SIG-M5 (cell line): ENCODE measurements at regions not wholly inside any gene's neighbourhood (a gene's known extent, or its start where the extent isn't known, plus 50 kb on each side); places are given as distances from the start of the nearest gene placed in this dataset.
"Not testable (repeated sequence)": the region's sequence is repeated elsewhere in the genome, so short reads cannot be mapped to it uniquely, and the experiment has no call there.

Source experiments
- DNase-seq: peaks from one replicate; lab custom pipeline; 2025; lab: John Stamatoyannopoulos, UW

DNA sequence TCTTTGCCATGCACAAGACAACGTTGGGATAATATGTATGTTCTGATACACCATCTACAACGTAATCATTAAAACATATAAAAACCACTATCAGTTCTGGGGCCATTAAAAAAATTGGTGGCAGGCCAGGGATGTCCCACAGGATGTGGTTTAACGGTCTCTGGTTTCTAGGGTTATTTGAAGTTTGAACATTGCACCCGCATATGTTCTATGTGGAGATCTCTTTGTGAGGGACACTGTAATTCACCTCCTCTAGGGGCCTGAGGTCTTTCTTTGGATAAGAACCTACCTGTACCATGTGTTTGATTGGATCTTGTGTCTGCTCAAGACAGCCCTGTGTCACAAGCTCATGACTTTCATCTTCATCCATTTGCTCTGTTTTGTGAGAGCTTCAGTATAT lies 73.2 kb downstream of the GGTLC2 start:
- DNase-seq = no peak

GRCh38 chr22:22720201-22720723 lies 75.8 kb downstream of the GGTLC2 start:
- peak; percentile 20 for DNase-seq

GRCh38 chr22:22720724-22721261 lies 76.4 kb downstream of the GGTLC2 start:
- no peak for DNase-seq

DNA sequence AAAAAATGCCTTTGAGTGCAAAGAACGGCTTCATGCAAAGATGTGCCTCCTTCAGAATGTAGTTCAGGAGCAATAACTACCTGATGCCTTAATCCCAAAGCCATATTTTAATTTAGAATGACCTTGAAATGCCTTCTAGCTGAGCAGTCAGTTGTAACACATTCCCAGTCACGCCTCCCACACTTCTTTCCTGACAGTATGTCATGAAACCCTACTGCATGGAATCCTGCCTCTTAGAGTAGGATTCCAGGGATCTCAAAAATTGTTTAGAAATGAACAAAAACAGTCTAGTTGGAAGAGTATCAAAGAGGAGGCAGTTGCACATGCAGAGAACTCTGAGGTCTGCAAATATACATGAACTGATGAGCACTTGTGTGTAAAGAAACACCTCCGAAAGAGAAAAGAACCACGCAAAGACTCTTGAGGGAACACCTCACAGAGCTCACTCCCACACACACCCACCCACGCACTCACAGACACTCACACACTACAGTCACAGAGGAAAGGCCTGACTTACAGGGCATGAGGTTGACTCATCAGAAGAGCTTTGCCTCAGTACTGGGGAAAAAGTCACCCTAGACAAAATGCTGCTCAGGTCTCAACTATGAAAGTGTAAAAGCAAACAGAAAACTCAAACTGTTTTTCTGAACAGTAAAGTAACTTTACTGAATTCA lies 77.4 kb downstream of the GGTLC2 start:
- no peak for DNase-seq

DNA sequence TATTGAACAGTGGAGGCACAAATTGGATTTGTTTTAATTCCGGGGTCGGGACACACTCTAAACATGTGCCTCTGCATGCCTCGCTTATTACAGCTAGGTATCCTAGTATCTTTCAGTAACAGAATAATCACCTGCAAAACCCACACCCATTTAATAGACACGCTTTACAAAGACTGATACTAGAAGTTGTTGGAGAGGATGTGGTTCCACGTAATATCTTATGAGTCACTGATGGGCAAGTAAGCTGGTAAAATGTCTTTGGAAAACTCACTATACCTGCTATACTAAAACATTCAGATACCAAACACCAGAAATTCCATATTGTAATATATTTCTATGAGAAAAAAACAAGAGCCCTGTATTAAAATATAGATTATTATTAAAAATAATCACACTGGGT lies 84.0 kb downstream of the GGTLC2 start:
- no peak for DNase-seq

DNA sequence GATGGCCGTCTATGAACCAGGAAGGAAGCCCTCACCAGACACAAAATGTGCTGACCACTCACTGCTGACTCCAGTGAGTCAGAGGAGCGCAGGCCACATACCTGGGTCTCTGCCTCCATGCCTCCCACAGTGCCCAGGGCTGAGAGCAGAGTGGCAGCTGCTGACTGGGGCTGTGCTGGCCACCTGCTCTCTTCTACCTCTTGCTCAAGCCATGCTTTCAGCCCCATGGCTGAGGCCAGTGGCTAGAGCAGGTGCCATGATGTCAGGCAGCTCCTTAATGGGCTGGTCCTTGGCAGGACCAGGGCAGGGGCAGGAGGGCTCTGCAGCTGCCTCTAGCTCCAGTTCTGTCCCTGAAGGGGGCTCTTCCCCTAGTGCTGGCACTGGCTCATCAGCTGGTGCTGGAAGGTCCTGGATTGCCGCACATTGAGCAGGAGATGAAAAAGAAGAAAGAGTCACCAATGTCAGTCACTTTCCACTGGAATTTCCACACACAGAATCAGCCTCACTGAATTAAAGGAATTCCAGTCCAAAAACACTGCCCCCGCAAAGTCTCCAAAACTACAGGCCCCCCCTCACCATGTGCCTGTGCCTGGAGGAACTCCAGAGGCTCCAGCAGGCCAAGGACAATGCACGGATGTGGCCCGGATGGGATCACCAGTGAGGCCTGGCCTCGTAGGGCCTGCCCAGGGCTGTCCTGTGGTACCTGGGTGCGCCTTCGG lies 86.4 kb downstream of the GGTLC2 start:
- DNase-seq = no peak

DNA sequence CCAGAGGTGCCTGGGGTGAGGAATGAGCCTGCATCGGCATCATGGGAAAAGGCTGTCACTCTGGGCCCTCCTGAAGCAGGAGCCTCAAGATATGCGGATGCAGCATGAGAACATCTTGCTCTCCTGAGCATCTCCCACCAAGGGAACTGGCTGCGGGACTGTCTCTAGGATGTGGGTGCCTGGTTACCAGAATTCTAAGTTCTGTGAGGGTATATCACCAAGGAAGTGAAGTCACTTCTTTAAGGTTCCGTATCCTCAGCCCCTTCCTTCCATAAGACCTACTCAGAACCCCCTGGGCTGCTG lies 86.9 kb downstream of the GGTLC2 start:
- no peak for DNase-seq

DNA sequence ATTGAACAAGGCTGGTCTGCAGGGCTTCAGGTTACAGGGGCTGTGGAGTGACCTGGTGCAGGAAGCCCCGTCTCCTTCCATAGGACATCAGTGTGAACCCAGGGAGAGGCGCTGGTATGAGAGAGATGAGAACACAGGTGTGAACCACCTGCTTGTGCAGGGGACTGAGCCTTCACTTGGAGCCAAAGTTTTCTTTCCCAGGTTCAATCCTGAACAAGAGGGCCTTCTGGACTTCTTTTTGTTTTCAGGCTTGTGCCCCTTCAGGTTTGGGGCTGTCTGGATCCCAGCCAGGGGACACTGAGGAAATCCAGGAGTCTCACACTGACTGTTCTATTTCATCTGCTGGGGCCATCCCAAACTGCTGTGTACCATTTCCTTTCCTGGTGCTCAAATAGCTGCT lies 88.6 kb downstream of the GGTLC2 start:
- DNase-seq = not testable (repeated sequence)

DNA sequence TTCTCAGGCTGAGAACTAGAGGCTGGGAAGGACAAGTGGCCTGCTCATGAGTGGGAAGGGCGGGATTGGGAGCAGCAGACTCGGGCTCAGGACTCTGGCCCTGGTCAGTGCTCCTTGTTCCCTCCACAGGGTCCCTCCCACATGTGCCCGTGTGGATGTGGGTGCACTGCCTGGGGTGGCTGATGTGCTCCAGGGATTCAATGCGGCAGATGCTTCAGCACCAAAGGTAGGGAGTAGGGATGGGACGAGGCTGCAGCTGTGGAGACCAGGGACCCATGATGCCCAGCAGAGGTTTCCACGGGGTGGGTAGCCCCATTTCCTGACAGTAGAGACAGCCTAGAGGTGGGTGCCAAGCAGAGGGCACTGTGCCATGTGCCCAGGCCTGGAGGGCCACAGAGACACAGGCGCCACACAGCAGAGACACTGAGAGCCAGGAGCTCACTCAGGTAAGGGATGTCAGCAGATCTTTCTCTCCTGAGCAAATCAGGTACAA lies 89.5 kb downstream of the GGTLC2 start:
- no peak for DNase-seq

DNA sequence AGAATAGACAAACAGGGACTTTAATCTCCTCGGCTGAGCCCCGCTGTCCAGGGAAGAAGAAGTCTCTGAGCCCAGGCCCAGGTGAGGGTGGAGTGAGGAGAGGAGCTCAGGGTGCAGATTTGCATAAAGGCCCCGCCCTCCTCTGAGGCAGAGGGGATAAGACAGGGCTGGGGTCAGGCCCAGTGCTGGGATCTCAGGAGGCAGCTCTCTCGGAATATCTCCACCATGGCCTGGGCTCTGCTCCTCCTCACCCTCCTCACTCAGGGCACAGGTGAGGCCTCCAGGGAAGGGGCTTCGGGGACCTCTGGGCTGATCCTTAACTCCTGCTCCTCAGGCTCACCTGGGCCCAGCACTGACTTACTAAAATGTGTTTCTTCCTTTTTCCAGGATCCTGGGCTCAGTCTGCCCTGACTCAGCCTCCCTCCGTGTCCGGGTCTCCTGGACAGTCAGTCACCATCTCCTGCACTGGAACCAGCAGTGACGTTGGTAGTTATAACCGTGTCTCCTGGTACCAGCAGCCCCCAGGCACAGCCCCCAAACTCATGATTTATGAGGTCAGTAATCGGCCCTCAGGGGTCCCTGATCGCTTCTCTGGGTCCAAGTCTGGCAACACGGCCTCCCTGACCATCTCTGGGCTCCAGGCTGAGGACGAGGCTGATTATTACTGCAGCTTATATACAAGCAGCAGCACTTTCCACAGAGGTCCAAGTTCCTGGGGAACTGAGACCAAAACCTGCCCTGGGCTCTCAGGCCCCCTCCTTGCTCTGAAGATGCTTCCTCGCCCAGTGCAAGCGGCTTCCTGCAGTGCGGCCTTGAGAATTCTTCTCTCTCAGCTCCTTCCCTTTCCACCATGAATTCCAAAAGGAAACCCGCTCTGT lies 90.2 kb downstream of the GGTLC2 start:
- DNase-seq = not testable (repeated sequence)

DNA sequence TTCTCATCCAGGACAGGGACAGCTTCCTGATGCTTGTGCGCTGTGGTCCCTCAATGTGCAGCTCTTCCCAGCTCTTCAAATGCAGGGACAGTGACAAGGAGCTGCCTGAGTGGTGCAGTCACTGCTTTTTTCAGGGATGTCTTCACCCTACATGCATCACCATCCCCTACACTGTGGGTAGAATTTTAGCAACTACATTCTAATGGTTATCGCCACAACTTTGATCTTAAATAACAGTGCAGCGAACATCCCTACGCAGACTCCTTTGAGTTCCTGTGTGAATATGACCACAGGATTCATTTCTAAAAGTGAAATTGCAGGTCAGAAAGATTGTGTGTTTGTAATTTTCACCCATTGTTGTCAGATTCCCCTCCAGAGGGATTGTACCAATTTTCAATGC lies 90.9 kb downstream of the GGTLC2 start:
- not testable (repeated sequence) for DNase-seq

DNA sequence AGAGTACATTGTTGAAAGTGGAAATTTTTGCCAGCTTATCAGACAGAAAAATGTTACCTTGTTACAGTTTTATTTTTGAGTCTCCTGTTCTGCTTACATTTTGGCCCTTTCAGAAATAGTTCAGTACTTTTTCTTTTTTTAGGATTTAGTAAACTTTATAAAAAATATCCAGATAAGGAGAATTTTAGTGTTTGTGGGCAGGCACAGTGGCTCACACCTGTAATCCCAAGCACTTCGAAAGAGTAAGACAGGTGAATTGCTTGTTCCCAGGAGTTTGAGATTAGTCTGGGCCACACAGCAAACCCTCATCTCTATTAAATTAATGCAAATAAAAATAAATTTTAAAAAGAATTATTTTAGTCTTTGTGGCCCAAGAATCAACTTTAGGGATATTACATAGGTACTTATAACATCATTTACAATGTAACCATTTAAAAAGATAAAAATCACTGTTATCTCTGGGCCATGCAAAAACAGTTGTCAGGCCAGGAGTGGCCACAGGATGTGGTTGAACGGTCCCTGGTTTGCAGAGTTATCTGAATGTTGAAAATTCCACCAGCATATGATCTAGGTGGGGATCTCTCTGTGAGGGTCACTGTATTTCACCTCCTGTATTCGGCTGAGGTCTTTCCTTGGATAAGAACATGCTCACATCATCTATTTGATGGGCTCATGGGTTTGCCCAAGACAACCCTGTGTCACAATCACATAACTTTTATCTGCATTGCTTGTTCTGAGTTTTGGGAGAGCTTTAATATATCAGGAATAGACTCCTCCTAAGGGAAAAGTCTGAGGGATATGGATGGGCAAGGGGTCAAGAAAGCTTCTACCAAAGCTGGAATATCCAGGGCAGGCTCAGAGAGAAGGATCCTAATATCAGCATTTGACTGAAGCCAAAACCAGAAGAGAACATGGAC lies 91.5 kb downstream of the GGTLC2 start:
- no peak for DNase-seq

DNA sequence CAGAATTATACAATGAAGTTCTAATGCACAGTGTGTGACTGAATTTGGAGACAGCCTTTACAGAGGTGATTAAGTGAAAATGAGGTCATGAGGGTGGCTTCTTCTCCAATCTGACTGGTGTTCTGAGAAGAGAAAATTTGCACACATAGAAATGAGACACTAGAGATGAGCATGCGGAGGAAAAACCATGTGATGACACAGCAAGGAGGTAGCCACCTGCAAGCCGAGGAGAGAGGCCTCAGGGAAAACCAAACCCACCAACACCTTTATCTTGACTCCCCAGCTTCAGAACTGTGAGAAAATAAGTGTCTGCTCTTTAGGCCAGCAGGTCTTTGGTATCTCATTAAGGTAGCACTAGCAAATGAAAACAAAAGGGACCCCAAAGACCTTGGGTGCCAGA lies 93.2 kb downstream of the GGTLC2 start:
- DNase-seq = no peak

GRCh38 chr22:22738959-22739585 lies 94.7 kb downstream of the GGTLC2 start:
- no peak for DNase-seq

- no peak for DNase-seq
Observed at GRCh38 chr22:22740560-22741276, 96.3 kb downstream of the GGTLC2 start.

DNA sequence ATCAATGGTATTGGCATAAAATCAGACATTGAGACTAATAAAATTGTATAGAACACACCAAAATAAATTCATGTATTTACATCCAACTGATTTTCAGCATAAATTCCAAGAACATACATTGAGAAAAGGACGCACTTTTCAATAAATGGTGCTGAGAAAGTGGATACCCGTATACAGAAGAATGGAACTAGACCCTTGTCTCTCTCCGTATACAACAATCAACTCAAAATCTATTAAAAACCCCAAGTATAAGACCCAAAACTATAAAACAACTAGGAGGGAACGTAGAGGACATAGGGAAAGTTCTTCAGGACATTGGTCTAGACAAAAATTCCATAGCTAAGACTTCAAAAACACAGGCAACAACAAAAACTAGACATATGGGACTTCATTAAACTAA lies 97.4 kb downstream of the GGTLC2 start:
- DNase-seq = no peak

- no peak for DNase-seq
Observed at GRCh38 chr22:22742641-22743040, 98.2 kb downstream of the GGTLC2 start.

GRCh38 chr22:22743128-22743760 lies 98.8 kb downstream of the GGTLC2 start:
- DNase-seq = no peak

DNA sequence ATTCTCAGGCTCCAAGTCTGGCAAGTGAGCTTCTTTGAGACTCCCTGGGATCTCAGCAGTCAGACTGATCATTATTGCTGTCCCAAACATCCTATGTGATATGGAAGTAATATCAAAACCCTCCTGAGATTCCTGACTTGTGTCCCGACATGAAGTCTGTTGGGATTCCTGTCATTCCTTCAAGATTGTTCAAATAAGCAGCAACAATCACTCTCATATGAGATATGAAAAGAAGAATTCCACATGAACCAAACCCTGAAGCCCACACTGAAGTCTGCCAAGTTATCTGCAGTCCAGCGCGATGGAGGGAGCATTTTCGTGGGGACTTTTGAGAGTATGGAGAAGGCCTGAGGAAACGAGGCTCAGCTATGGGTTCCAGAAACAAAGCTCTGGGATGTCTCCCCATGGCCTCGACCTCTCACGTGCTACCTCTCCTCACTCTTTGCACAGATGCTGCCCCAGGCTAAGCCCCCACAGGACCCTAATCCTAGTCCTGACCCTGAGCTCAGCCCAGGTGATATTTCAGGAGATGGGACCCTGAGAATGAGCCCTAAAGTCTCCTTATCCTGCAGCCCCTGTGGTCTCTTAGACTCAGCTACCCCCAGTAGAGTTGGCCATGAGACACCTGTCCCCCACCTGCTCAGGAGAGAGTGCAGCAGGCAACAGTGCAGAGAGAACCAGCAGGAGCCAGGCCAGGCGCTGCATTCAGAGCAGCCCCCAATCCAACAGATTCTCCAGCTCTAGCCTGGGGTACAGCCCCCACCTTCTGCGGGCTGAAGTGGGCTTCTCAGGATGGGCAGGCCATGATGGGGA lies 100.2 kb downstream of the GGTLC2 start:
- DNase-seq = no peak
